ENCODE measurements at regions not wholly inside any gene's neighbourhood (a gene's known extent, or its start where the extent isn't known, plus 50 kb on each side); places are given as distances from the start of the nearest gene placed in this dataset.

DNA sequence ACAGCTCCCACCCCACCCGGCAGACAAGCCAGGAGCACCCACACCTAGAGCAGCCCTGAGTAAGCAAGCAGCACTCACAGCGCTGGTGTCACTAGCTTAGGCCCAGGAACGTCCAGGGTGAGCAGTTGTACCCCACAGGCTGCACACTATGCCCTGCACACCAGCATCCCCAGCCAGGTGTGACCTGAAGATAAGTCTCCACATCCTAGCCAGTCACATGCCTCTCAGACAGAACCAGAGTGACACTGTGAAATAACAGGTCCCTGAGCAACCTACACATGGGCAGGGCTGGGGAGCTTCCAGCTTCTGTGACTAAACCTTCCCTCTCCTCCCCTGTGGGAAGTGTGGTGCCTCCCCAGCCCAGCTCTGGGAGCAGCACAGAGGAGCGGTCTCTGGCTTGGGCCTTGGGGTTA lies 253.6 kb downstream of the UACA start:
- DNase-seq (ENCODE audit: insufficient read length, low spot score) (no peak), FAIRE-seq (no peak)

DNA sequence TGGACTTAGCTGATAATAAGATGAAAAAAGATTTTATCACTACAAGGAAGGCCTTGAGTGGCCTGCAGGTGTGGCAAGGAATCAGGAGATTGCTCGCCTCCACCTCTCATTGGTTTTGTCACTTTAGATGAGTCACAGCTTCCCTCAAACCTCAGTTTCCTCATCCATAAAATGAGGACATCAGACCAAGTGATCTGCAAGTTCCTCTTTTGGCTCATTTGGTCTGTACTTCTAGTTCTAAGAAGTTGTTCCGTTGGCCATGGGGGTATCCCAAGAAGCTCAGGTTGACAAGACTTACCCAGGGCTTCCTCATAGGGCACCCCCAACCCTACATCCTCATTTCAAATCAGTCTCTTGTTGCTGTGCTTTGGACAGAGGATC lies 254.1 kb downstream of the UACA start:
- FAIRE-seq (no peak), DNase-seq (ENCODE audit: insufficient read length, low spot score) (no peak)

DNA sequence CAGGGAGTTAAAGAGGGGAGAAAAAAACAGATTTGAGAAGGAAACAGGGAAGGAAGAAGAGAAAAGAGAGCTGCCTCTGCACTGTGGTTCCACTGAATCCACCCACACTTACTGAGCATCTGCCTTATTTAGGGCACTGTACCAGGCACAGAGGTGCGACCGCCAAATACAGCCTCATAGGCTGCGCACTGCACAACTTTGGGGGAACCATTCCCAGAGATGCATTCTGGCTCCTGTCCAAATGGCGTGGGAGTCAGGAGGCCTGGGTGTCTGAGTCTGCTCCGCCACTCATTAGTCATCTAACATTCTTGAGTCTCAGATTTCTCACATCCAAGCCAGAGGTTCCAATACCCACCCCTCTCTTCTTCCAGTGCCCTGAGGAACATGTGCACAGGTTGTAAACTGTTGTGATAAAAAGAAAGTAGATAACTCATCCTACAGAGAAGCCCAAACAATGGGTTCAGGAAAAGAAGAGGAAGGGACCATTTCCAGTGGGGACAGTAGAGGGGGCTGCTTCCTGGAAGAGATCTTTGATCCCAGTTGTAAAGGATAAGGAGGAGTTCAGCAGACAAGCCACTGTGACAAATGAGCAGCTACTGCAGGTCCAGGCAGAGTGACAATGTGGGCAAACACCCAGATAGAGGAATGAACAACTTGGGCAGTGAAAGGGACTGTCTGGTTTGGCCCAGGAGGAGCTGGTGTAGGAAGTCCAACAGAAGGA lies 254.6 kb downstream of the UACA start:
- peak; percentile 89 for FAIRE-seq

DNA sequence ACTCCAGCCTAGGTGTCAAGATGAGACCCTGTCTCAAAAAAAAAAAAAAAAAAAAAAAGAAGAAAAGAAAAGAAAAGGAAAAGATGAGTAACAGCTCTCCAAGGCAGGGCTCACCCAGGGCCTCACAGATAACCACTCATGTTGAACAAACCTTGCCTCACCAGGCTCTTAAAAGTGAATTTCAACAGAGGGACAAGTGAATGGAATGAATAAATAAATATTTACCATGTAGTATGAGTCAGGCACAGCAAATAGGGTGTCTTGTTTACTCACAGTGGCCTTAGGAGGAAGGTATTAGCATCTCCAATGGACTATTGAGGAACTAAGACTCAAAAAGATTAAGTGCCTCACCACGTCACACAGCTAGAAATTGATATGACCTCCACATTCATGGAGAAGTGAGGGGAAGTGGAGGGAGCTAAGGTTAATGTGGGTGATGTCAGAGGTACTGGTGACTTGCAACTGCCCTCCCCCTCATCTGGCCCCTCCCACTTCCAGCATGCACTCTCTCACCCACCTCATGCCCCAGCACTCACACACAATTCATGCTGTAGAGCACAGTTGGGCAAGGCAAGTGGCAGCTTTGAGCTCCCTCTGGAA lies 255.5 kb downstream of the UACA start:
- FAIRE-seq (peak; percentile 96), DNase-seq (ENCODE audit: insufficient read length, low spot score) (peak; percentile 70)

More for the DNA sequence above, 254.6 kb downstream of the UACA start:
- DNase-seq (ENCODE audit: insufficient read length, low spot score), result peak; percentile 96

DNA sequence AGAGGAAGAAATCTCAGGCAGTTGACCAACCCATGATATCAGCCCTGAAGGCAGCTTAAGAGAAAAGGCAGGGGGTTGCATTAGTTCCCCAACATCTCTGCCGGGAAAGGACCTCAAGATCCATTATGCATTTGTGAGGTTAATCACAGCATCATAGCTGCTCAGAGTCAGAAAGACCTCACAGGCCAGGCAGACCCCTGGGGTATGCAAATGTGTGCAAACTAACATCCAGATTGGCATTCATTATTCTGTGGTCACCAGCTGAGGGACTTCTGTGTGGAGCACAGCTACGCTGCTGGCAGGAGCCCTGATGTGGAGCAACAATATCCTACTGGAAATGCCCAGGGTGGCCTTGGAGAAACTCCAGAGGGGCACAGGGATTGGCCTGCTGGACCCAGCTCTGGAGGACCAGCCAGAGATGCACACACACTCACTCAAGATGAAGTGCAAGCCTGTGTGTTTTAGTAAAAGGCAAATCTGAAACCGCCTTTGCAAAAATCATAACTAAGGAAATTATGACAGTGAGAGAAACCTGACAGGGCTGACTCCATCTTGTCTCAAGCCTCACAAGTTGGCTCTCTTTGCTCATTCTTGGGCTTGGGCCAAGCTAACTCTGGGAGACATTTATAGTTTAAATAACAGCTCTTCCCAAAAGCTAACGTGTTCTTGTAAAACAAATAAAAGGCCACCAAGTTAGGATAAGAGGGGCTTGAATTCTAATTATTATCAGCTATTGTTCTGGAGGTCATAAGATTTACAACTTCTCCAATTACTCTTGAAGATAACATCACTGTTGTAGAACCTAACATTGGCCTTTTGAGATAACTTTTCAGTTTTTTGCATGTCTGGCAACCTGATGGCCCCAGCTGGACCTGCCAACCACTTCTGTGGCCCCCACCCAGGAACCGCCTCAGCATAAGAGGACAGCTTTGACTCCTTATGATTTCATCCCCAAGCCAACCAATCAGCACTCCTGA lies 257.1 kb downstream of the UACA start:
- no peak for DNase-seq (ENCODE audit: insufficient read length, low spot score)
- FAIRE-seq, result peak; percentile 76

DNA sequence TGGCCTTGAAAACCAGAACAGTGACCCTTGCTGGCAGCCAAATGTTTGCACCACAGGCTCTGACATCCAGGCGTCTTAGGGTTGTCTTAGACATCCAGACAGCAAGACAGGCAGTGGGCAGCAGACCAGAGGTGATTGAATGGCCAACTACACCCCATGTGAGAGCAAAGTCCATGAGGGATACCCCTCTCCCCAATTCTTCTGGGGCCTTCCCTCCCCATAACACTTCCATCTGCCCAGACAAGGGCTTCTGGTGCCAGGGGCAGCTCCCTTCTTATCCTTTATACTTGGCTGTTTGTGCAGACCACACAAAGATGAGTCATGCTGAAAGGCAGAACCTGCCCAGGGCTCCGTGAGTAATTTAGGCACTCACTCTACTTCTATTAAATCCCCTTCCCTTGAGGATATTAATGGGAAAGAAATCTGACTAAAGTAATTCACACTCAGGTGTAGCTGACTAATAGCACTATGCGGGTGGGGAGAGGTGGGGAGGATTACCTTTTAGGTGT lies 257.9 kb downstream of the UACA start:
- peak; percentile 88 for FAIRE-seq
- peak; percentile 76 for DNase-seq (ENCODE audit: insufficient read length, low spot score)

DNA sequence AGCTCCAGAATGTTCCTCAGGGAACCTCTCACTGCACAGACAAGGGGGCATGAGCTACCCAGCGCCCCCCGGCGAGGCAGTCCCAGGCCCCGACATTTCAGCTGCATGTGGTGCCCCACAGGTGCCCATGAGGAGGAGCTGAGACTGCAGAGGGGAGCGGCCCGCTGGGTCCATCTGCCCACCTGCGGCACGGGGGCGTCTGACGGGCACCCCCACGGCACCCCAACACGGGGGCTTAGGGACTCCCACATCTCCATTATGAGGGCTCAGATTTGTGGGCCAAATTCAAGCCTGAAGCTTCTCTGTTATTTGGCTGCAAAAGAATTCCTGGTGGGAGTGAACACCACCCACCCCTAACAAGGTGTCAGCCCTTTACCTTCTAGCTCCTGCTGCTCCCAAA lies 258.4 kb downstream of the UACA start:
- FAIRE-seq (no peak), DNase-seq (ENCODE audit: insufficient read length, low spot score) (no peak)

DNA sequence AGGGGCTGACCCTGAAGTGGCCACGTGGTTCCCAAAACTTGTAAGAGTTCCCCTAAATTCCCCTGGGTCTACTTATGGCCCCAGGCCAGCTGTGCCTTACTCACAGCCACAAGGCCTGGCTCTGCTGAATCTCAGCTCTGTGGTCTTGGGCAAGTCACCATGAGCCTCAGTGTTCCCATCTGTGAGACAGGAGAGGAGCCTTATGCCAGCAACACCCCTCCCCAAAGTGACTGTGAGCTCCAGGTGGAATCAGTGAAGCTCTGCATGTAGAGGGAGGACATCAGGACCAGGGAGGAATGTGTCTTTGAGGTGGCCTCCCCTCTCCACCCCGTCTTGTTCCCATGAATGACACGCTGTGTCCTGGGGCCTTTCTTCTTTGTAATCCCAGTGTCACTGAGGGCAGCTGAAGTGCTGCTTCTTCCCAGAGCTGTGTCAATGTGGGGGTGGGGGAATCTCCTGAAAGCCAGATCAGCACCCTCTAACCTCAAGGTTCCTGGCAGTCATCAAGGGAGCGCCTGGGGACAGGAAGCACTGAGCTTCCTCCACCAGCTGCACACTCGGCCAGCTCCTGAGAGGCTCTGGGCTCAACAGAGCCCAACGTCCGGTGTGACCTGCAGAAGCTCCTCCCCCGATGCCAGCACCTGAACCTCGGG lies 258.9 kb downstream of the UACA start:
- DNase-seq (ENCODE audit: insufficient read length, low spot score) (peak; percentile 63), FAIRE-seq (no peak)

DNA sequence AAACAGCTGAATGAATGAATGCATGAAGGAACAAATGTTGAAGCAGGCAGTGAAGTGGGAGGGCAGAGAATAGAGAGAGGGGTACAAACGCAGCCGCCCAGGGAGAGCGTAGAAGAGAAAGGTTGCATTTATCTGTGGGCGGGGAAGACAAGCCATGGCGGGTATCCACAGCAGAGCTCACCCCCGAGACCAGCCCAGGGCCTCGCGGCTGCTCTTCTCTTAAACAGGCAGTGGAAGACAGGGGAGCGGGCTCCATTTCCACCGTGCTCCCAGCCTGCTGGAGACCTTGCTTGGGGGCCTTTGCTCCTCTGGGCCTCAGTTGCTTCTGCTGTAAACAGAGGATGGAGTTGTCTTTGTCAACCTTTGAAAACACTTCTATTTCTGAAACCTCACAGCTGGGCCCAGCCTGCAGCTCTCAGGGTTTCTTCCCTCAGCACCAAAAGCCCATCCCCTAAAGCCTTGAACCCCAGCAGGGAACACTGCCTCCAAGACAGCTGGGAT lies 259.5 kb downstream of the UACA start:
- DNase-seq (ENCODE audit: insufficient read length, low spot score), result no peak
- FAIRE-seq, result no peak

DNA sequence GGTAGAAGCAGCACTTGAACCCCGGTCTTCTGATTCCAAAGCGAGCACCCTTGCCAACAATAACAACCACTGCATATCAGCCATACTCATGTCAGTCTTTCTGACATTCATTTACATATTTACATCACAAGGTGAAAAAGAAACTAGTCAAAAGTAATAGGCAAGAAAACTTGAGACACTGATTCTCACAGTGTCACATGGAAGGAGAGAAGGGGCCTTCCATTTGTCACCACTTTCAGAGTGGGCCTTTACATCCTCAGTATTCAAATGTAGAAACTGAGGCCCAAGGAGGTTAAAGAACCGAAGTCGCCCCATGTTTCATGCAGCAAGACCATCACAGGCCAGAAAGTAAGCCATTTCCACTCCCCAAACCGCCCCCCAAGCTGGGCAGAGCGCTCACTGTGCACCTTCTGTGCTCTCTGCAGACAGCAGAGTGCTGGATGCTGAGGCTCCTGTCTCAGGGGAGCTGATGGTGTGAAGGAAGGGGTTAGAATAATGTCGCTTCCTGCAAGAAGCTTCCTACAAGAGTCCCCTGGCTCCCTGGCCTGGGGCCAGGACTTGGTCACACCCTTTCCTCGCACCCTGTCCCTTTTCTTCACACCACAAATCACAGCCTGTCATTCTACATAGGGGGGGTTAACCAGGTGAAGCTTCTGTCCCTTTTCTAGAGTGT lies 260.1 kb downstream of the UACA start:
- FAIRE-seq (no peak), DNase-seq (ENCODE audit: insufficient read length, low spot score) (no peak)

DNA sequence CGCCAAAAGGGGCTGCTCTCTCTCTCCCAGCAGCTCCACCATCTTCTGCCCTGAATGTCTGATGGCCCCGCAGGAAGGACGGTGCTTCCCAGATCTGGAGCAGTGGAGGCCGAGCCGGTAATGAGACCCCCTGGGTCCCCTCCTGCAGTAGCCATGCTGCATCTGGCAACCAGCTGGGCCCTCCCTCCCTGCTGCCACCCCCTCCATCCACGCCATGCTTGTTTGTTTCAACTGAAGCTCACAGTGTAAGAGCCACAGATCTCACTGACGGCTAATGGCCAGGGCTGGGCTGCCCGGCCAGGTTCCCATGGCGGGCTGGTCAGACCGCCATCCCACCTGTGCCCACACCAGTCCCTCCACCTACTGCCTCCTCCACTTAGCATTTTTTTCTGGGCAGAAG lies 260.8 kb downstream of the UACA start:
- DNase-seq (ENCODE audit: insufficient read length, low spot score) (no peak), FAIRE-seq (no peak)

DNA sequence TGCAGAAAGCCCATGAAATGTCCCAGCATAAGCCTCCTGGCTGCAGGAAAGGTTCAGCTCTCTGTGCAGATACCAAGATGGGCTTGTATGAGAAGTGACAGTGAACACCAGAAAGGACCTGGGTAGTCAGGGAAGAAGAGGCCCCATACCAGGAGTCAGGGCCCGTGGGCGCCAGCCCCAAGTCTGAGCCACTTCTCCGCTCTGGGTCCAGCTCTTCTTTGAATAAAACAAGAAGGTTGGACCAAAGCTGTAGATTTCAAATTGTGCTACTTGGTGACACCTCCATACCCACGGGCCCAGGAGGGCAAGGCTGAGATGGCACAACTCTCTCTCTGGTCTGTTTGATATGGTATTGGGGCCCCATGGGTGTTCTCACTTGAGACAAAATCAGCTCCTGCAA lies 261.5 kb downstream of the UACA start:
- no peak for FAIRE-seq

DNA sequence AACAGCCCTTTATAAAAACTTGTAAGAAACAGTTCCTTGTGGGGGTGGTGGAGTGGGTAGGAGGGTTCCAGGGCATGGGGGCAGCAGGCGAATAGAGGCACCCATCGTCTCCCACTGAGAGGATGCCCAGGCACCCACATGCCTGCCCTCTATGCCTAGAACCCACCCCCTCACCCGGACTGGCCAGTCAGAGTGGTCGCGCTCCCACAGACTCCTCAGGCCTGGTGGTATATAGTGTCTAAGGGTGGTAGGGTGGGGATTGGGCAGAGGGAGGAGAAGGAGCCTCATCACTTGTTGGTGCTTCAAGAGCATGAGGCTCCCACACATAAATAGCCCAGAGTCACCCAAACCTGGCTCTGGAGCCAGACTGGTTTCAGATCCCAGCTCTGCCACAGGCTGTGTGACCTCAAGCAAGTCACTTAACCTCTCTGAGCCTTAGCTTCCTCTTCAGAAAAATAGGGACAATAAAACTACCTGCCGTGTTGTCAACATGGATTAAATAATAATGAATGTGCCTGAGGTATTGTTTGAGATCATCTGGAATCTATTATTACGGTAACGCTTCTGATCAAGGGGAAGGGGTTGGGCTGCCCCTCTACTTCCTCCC lies 262.1 kb downstream of the UACA start:
- FAIRE-seq (no peak), DNase-seq (ENCODE audit: insufficient read length, low spot score) (no peak)

More for the DNA sequence above, 261.5 kb downstream of the UACA start:
- no peak for DNase-seq (ENCODE audit: insufficient read length, low spot score)

DNA sequence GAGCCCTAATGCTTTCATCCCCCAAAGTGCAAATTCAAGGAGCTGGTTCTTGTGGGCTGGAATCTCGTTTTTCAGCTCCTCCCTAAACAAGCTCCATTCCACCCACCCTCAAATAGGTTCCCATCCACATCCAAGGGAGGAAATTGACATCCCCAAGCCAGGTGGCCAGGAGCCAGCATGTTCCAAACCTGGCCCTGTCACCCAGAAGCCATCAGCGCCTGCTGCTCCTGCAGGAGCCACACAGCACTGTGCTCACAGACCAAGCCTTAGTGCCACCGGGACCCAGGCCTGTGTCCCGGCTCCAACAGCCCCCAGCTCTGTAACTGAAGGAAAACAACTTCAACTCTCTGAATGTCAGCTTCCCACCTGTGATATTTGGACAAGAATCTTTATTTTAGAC lies 263.6 kb downstream of the UACA start:
- FAIRE-seq (peak; percentile 4), DNase-seq (ENCODE audit: insufficient read length, low spot score) (no peak)

DNA sequence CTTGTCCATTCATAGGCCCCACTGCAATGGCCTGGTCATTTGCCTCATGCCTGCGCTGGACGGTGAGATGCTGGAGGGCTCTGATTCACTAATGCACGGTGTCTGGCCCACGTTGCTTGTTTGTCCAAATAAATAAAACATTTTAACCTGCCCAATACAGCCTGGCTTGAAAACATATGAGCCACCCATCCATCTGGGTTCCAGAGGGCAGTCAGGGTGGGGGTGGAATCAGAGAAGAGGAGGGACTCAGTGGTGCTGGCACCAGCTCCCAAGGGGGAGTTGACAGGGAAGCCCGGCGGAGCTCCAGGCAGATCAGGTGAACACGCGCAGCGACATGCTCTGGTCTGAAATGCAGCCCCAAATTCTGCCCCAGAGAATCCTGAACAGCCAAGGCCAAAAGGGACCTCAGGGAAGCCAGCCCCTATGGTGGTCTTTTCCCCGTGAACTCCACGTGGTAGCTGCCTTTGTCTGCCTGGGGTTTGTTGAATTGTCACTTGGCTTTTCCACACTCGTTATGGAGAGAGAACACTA lies 265.2 kb downstream of the UACA start:
- peak; percentile 9 for FAIRE-seq
- no peak for DNase-seq (ENCODE audit: insufficient read length, low spot score)

DNA sequence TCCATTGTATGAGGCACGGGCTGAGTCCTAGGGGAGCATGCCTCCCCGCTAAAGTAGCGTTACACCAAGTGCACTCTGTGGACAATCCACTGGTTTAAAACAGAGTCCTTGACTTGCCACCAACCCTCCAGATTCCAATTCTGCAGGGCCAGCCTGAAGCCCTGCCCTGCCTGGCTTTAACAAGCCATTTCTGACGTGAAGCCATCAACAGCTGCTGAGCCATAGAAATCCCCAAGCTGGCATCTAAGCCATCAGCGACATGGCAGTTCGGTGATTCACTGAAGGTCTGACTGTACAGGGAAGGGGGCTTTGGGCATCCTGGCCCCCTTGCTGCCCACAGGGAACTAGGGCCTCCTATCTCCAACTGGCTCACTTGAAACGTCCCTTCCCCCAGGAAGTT lies 265.7 kb downstream of the UACA start:
- no peak for FAIRE-seq
- DNase-seq (ENCODE audit: insufficient read length, low spot score), result no peak

DNA sequence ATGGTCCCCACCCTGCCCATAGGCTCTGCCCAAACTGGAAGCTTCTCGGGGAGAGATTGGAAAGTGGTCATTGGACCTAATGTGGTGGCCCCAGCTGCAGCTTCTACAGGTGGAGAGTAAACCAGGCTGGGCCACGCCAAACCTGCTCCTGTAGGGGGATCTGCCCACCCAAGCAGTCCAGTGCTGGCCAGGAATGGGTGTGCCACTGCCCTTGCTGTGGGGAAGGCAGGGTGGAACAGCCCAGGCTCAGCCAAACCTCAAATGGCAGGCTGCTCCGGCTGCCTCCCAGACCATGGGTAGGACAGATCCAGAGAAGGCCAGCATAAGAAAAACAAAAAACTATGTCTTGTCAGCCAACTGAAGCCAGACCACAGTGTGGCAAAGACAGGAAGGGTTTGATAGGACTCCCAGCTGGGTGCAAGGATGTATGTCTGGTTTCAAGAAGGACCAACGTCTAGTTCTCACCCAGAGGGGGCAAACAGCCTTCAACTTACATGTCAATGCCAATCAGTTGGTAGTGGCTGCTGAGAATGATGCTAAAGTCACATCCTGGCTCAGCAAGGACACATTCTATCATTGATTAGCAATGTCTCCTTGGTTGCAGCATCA lies 267.3 kb downstream of the UACA start:
- FAIRE-seq (no peak), DNase-seq (ENCODE audit: insufficient read length, low spot score) (no peak)

DNA sequence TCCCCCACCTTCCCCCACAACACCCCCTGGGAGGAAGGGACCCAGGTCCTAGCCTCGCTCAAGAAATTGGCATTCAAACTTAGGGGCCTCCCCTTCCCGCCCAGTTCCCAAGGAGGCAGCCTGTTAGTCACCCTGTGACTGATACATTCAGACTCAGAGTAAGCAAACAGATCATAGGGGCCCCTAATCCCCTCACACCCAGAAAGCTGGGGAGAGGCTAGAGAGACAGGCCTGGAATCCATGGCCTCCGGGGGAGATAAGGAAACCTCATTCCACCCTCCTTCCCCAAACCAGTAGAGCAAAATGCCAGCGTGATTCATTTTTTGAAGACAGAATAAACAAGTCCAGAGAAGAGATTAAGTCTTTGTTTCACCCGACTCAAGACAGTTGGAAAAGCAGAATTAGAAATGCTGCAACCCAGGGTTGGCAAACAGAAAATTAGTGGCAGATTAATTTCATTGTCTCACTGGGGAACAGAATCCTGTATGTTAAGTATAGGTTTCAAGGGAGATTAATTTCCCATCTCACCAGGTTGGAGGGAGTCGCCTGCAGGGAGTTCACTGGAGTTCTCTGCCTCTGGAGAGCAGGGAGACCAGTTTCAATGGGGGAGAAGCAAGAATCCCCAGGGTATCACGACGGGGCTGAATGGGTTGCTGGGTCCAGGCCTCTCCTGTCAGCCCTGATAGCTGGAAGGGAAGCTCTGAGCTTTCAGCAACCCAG lies 268.3 kb downstream of the UACA start:
- DNase-seq (ENCODE audit: insufficient read length, low spot score) (peak; percentile 93), FAIRE-seq (peak; percentile 54)
